ENCODE measurements at regions not wholly inside any gene's neighbourhood (a gene's known extent, or its start where the extent isn't known, plus 50 kb on each side); places are given as distances from the start of the nearest gene placed in this dataset.

- Histone ChIP-seq H3K4me3 (ENCODE audit: low read length) (no peak overlapping the region), H3K27ac (ENCODE audit: low read length) (no peak overlapping the region), H2AFZ (ENCODE audit: low read depth, low read length) (no peak overlapping the region), H3K9me3 (ENCODE audit: low read length) (peaks cover 3% of the 10 kb centered on the region), H3K36me3 (ENCODE audit: insufficient read depth, low read length) (no peaks in the 10 kb centered on the region), H3K9me2 (ENCODE audit: insufficient read depth, low read length) (no peaks in the 10 kb centered on the region), H3F3A (ENCODE audit: insufficient read depth, low read length, poor library complexity, severe bottlenecking) (no peaks in the 10 kb centered on the region), H4K20me1 (ENCODE audit: insufficient read depth) (no peaks in the 10 kb centered on the region), H3K4me2 (ENCODE audit: low read length) (no peak overlapping the region), H3K27me3 (ENCODE audit: insufficient read depth, low read depth, low read length) (no peaks in the 10 kb centered on the region), H3K79me2 (replicated peaks; ENCODE audit: insufficient read depth, low read length) (no peaks in the 10 kb centered on the region), H3K9ac (ENCODE audit: low read length) (no peak overlapping the region)
- TF ChIP-seq EP300 (conservative IDR thresholded peaks at IDR 0.05; ENCODE audit: poor library complexity, severe bottlenecking) (no peak), RAD21 (conservative IDR thresholded peaks at IDR 0.05) (no peak)
Measured at GRCh38 chr2:182509216-182509615, 82.4 kb upstream of the PDE1A start.

- TF ChIP-seq REST (IDR thresholded peaks at IDR 0.05; ENCODE audit: borderline replicate concordance) (no peak), TAF1 (IDR thresholded peaks at IDR 0.05; ENCODE audit: low read depth) (no peak), POLR2AphosphoS5 (IDR thresholded peaks at IDR 0.05) (no peak), EP300 (conservative IDR thresholded peaks at IDR 0.05; ENCODE audit: poor library complexity, severe bottlenecking) (no peak), MXI1 (conservative IDR thresholded peaks at IDR 0.05; ENCODE audit: poor library complexity, severe bottlenecking) (no peak), CTCF (IDR thresholded peaks at IDR 0.05; ENCODE audit: poor library complexity, severe bottlenecking) (no peak), SMC3 (conservative IDR thresholded peaks at IDR 0.05; ENCODE audit: poor library complexity) (no peak), RAD21 (conservative IDR thresholded peaks at IDR 0.05) (no peak), EZH2 (IDR thresholded peaks at IDR 0.05; ENCODE audit: borderline replicate concordance, insufficient read depth, low read length, poor library complexity, severe bottlenecking) (no peak)
- Histone ChIP-seq H3K79me2 (replicated peaks; ENCODE audit: insufficient read depth, low read length) (no peaks in the 10 kb centered on the region), H3K9me2 (ENCODE audit: insufficient read depth, low read length) (no peaks in the 10 kb centered on the region), H3K9ac (ENCODE audit: low read length) (no peak overlapping the region), H3K27me3 (ENCODE audit: insufficient read depth, low read depth, low read length) (no peaks in the 10 kb centered on the region), H3K4me3 (ENCODE audit: low read length) (peak overlapping the region; percentile 34), H4K20me1 (ENCODE audit: insufficient read depth) (no peaks in the 10 kb centered on the region), H2AFZ (ENCODE audit: low read depth, low read length) (no peak overlapping the region), H3K27ac (ENCODE audit: low read length) (peak overlapping the region; percentile 44), H3K4me2 (ENCODE audit: low read length) (no peak overlapping the region), H3K36me3 (ENCODE audit: insufficient read depth, low read length) (no peaks in the 10 kb centered on the region), H3F3A (ENCODE audit: insufficient read depth, low read length, poor library complexity, severe bottlenecking) (no peaks in the 10 kb centered on the region), H3K9me3 (ENCODE audit: low read length) (no peaks in the 10 kb centered on the region)
Measured at GRCh38 chr2:182521453-182522404, 94.9 kb upstream of the PDE1A start.

All from neural cell (in vitro differentiated cells).